Middle frontal gyrus (tissue), 1 donor: ENCODE measurements at regions not wholly inside any gene's neighbourhood (a gene's known extent, or its start where the extent isn't known, plus 50 kb on each side); places are given as distances from the start of the nearest gene placed in this dataset.

Experiments
- DNase-seq: peaks from one replicate; pipeline ENCODE4 v3.0.0-alpha.2; 2015; ENCODE audit warnings: low spot score; ENCODE audit errors: extremely low spot score

- DNase-seq: no peak
These were observed 195.5 kb downstream of the MAFB start for GRCh38 chr20:40493549-40493948.

- DNase-seq: no peak
These were observed 196.0 kb downstream of the MAFB start for GRCh38 chr20:40493071-40493470.

- no peak for DNase-seq
These were observed 197.9 kb downstream of the MAFB start for GRCh38 chr20:40491009-40491590.

GRCh38 chr20:40489886-40490285, 199.2 kb downstream of the MAFB start:
- DNase-seq: no peak

- DNase-seq: no peak
These were observed 200.6 kb downstream of the MAFB start for GRCh38 chr20:40488401-40488800.

GRCh38 chr20:40486297-40486696, 202.7 kb downstream of the MAFB start:
- DNase-seq: no peak

GRCh38 chr20:40481743-40482458, 207.1 kb downstream of the MAFB start:
- DNase-seq: no peak

- DNase-seq: no peak
These were observed 207.7 kb downstream of the MAFB start for GRCh38 chr20:40481337-40481736.

- no peak for DNase-seq
These were observed 211.2 kb downstream of the MAFB start for GRCh38 chr20:40477805-40478204.

- no peak for DNase-seq
These were observed 212.6 kb downstream of the MAFB start for GRCh38 chr20:40476461-40476860.

GRCh38 chr20:40472905-40473304, 216.1 kb downstream of the MAFB start:
- DNase-seq: no peak

- DNase-seq: no peak
These were observed 217.8 kb downstream of the MAFB start for GRCh38 chr20:40471261-40471629.

- DNase-seq: no peak
These were observed 218.4 kb downstream of the MAFB start for GRCh38 chr20:40470445-40471260.

- DNase-seq: no peak
These were observed 220.3 kb downstream of the MAFB start for GRCh38 chr20:40468759-40469158.

GRCh38 chr20:40467703-40468411, 221.2 kb downstream of the MAFB start:
- no peak for DNase-seq

- DNase-seq: no peak
These were observed 222.0 kb downstream of the MAFB start for GRCh38 chr20:40467067-40467466.

- DNase-seq: no peak
These were observed 224.3 kb downstream of the MAFB start for GRCh38 chr20:40464731-40465208.

GRCh38 chr20:40463171-40463570, 225.9 kb downstream of the MAFB start:
- no peak for DNase-seq

GRCh38 chr20:40462566-40462965, 226.5 kb downstream of the MAFB start:
- no peak for DNase-seq

GRCh38 chr20:40459299-40459698, 229.7 kb downstream of the MAFB start:
- no peak for DNase-seq

GRCh38 chr20:40457404-40457803, 231.6 kb downstream of the MAFB start:
- no peak for DNase-seq

GRCh38 chr20:40452758-40453157, 236.3 kb downstream of the MAFB start:
- DNase-seq: no peak
